Adrenal gland (tissue), 9 donors: ENCODE measurements at regions not wholly inside any gene's neighbourhood (a gene's known extent, or its start where the extent isn't known, plus 50 kb on each side); places are given as distances from the start of the nearest gene placed in this dataset.

Experiments
- DNase-seq, 7 donors: peaks; one replicate each; pipeline ENCODE4 v3.0.0-alpha.2; 2019 to 2020
- H3K27ac ChIP-seq, 5 donors: fragments of 200-600 bp; sonication (generic) in 4 of 5; 1 replicate in 3 of 5; 2 replicates in 2 of 5; pipeline versions ENCODE4 v1.5.1 to v1.8.0; 2016 to 2020; ENCODE audit warnings: mild to moderate bottlenecking in 1 of 5
- H3K27me3 ChIP-seq: fragments of 200-600 bp; 2 replicates; pipeline ENCODE4 v1.8.0; 2021
- H3K36me3 ChIP-seq, 2 donors: fragments of 200-600 bp; replicated peaks in 1 of 2; 1 replicate in 1 of 2; 2 replicates in 1 of 2; pipeline versions ENCODE4 v1.5.1 to v1.8.0; 2018 to 2022
- H3K4me1 ChIP-seq, 2 donors: fragments of 200-600 bp; replicated peaks in 1 of 2; 1 replicate in 1 of 2; 2 replicates in 1 of 2; pipeline versions ENCODE4 v1.5.1 to v1.8.0; 2018 to 2021
- H3K4me3 ChIP-seq, 4 donors: fragments of 200-600 bp; sonication (generic) in 3 of 4; one replicate each; pipeline ENCODE4 v1.5.1; 2016 to 2018
- H3K9me3 ChIP-seq, 3 donors: fragments of 200-600 bp; sonication (generic) in 1 of 3; replicated peaks in 1 of 3; 1 replicate in 2 of 3; 2 replicates in 1 of 3; pipeline versions ENCODE4 v1.5.1 to v1.8.0; 2016 to 2021
- CTCF ChIP-seq, 6 experiments: fragments of 450-650 bp in 4 of 6; fragments of 200-600 bp in 2 of 6; sonication (generic) in 1 of 6; IDR thresholded peaks; 1 replicate in 5 of 6; 2 replicates in 1 of 6; pipeline versions ENCODE4 v1.5.1 to v1.8.0; 2016 to 2021; ENCODE audit warnings: antibody characterized with exemption in 6 of 6, mild to moderate bottlenecking in 2 of 6, moderate library complexity in 1 of 6
- POLR2A ChIP-seq, 2 donors: fragments of 450-650 bp; IDR thresholded peaks; one replicate each; pipeline ENCODE4 v1.6.1; 2017; ENCODE audit warnings: antibody characterized with exemption in 2 of 2, mild to moderate bottlenecking in 2 of 2, moderate library complexity in 1 of 2
- WGBS, 4 donors: extraction: QIAGEN DNeasy Blood & Tissue Kit in 2 of 4; methylation state at CpG; one replicate each; pipeline versions ENCODE4 v1.1.5 to v1.1.7; 2013 to 2017; 5-methylcytosine and 5-hydroxymethylcytosine counted together
- intact Hi-C, 2 donors: fragments of 100-400 bp; cut with DNase I; formaldehyde crosslinking; loops; one replicate each; pipeline versions ENCODE4 v1.14.1 to v1.15.0; 2022 to 2023
- donor health status: healthy with polysubstance abuse.
- donor health status: Bipolar disorder and iron deficiency.
- donor health status: DM: yes; HTN: yes; CAD: no.
- donor health status: DM: no; HTN: no; CAD: no.
- donor health status: DM: no; HTN: no; CAD: no.

GRCh38 chr10:57222129-57222528, 861.1 kb upstream of the ZWINT start:
- Histone ChIP-seq H3K4me1 (peaks cover 0 to 5% of the 10 kb centered on the region in 2 donors), H3K27ac (no peak overlapping the region), H3K9me3 (no peaks in the 10 kb centered on the region), H3K4me3 (no peak overlapping the region), H3K27me3 (no peaks in the 10 kb centered on the region), H3K36me3 (no peaks in the 10 kb centered on the region)
- 80 to 87% (median 84%) methylated on average over 3 of the region's 3 CpGs for WGBS, 4 donors
- intact Hi-C loops = no loop called here
- no peak for DNase-seq
- TF ChIP-seq CTCF (IDR thresholded peaks at IDR 0.05) (no peak), POLR2A (IDR thresholded peaks at IDR 0.05) (no peak)

GRCh38 chr10:57221674-57222073, 860.6 kb upstream of the ZWINT start:
- WGBS, 4 donors = 29 to 47% (median 44%) methylated on average over 3 of the region's 3 CpGs

GRCh38 chr10:57218382-57218781, 857.3 kb upstream of the ZWINT start:
- no peaks in the 10 kb centered on the region for H3K4me1 ChIP-seq
- intact Hi-C loops = no loop called here
- TF ChIP-seq CTCF (IDR thresholded peaks at IDR 0.05) = no peak
- no peak for TF ChIP-seq POLR2A (IDR thresholded peaks at IDR 0.05)
- no peak overlapping the region for H3K27ac ChIP-seq
- no peaks in the 10 kb centered on the region for H3K9me3 ChIP-seq
- H3K36me3 ChIP-seq = no peaks in the 10 kb centered on the region
- no peak for DNase-seq
- no peak overlapping the region for H3K4me3 ChIP-seq
- no peaks in the 10 kb centered on the region for H3K27me3 ChIP-seq

More at GRCh38 chr10:57221674-57222073, 860.6 kb upstream of the ZWINT start:
- H3K4me3 ChIP-seq = no peak overlapping the region
- H3K27ac ChIP-seq = no peak overlapping the region
- TF ChIP-seq POLR2A (IDR thresholded peaks at IDR 0.05) = no peak
- TF ChIP-seq CTCF (IDR thresholded peaks at IDR 0.05) = no peak
- peaks cover 0 to 5% of the 10 kb centered on the region in 2 donors for H3K4me1 ChIP-seq
- no peak for DNase-seq
- no peaks in the 10 kb centered on the region for H3K36me3 ChIP-seq
- H3K9me3 ChIP-seq = no peaks in the 10 kb centered on the region
- no peaks in the 10 kb centered on the region for H3K27me3 ChIP-seq
- intact Hi-C loops = no loop called here

GRCh38 chr10:57202356-57202755, 841.3 kb upstream of the ZWINT start:
- DNase-seq = no peak
- TF ChIP-seq CTCF (IDR thresholded peaks at IDR 0.05) = no peak
- TF ChIP-seq POLR2A (IDR thresholded peaks at IDR 0.05) = no peak
- Histone ChIP-seq H3K36me3 (no peaks in the 10 kb centered on the region), H3K27ac (no peak overlapping the region), H3K27me3 (no peaks in the 10 kb centered on the region), H3K4me3 (no peak overlapping the region), H3K9me3 (no peaks in the 10 kb centered on the region), H3K4me1 (no peaks in the 10 kb centered on the region)
- WGBS, 4 donors = 74 to 92% (median 86%) methylated on average over 1 of the region's 1 CpG
- intact Hi-C loops = no loop called here
